Gastrocnemius medialis (tissue), 4 donors: ENCODE measurements at regions not wholly inside any gene's neighbourhood (a gene's known extent, or its start where the extent isn't known, plus 50 kb on each side); places are given as distances from the start of the nearest gene placed in this dataset.

ENCODE experiments used
- ATAC-seq, 2 donors: fragments of 150-250 bp; one replicate each; pipeline ENCODE4 v1.9.1; 2016
- DNase-seq, 2 donors: peaks; one replicate each; pipeline ENCODE4 v3.0.0-alpha.2; 2019
- H3K27ac ChIP-seq, 4 donors: fragments of 200-600 bp; sonication (generic); 1 replicate in 1 of 4; 2 replicates in 3 of 4; pipeline ENCODE4 v1.5.1; 2016 to 2018; ENCODE audit warnings: mild to moderate bottlenecking in 2 of 4, moderate library complexity in 1 of 4
- H3K27me3 ChIP-seq, 3 donors: fragments of 200-600 bp; sonication (generic) in 2 of 3; 1 replicate in 1 of 3; 2 replicates in 2 of 3; pipeline versions ENCODE4 v1.5.1 to v1.6.0; 2016 to 2019; ENCODE audit warnings: mild to moderate bottlenecking in 1 of 3, moderate library complexity in 1 of 3
- H3K36me3 ChIP-seq, 2 donors: fragments of 200-600 bp; sonication (generic) in 1 of 2; one replicate each; pipeline ENCODE4 v1.5.1; 2017 to 2018
- H3K4me1 ChIP-seq, 2 donors: fragments of 200-600 bp; sonication (generic) in 1 of 2; one replicate each; pipeline ENCODE4 v1.5.1; 2016 to 2017; ENCODE audit warnings: mild to moderate bottlenecking in 2 of 2
- H3K4me3 ChIP-seq, 4 donors: fragments of 200-600 bp; sonication (generic) in 3 of 4; 1 replicate in 1 of 4; 2 replicates in 3 of 4; pipeline ENCODE4 v1.5.1; 2016 to 2019; ENCODE audit warnings: mild to moderate bottlenecking in 2 of 4
- H3K9me3 ChIP-seq, 3 donors: fragments of 200-600 bp; sonication (generic) in 2 of 3; 1 replicate in 1 of 3; 2 replicates in 2 of 3; pipeline ENCODE4 v1.5.1; 2016 to 2019
- POLR2A ChIP-seq, 2 donors: fragments of 450-650 bp; IDR thresholded peaks; one replicate each; pipeline ENCODE4 v1.6.1; 2017; ENCODE audit warnings: antibody characterized with exemption in 2 of 2, mild to moderate bottlenecking in 2 of 2, moderate library complexity in 2 of 2
- in situ Hi-C, 4 donors: fragments of 200-750 bp; cut with MboI; loops; one replicate each; pipeline versions ENCODE4 v1.15.0 to v1.8.0; 2017; ENCODE audit warnings: low sequenced_read_pairs in 4 of 4
- intact Hi-C: fragments of 100-400 bp; cut with DNase I; formaldehyde crosslinking; loops from one replicate; pipeline ENCODE4 v1.15.1; 2023; ENCODE audit warnings: low total_unique reads
- TF ChIP-seq, protein P1 (sequence below), 5 experiments: fragments of 450-650 bp in 3 of 5; fragments of 200-600 bp in 2 of 5; sonication (generic) in 2 of 5; IDR thresholded peaks in 4 of 5; conservative IDR thresholded peaks in 1 of 5; 1 replicate in 4 of 5; 2 replicates in 1 of 5; pipeline ENCODE4 v1.5.1; 2016 to 2019; ENCODE audit warnings: antibody characterized with exemption in 5 of 5, mild to moderate bottlenecking in 3 of 5, moderate library complexity in 3 of 5

DNA sequence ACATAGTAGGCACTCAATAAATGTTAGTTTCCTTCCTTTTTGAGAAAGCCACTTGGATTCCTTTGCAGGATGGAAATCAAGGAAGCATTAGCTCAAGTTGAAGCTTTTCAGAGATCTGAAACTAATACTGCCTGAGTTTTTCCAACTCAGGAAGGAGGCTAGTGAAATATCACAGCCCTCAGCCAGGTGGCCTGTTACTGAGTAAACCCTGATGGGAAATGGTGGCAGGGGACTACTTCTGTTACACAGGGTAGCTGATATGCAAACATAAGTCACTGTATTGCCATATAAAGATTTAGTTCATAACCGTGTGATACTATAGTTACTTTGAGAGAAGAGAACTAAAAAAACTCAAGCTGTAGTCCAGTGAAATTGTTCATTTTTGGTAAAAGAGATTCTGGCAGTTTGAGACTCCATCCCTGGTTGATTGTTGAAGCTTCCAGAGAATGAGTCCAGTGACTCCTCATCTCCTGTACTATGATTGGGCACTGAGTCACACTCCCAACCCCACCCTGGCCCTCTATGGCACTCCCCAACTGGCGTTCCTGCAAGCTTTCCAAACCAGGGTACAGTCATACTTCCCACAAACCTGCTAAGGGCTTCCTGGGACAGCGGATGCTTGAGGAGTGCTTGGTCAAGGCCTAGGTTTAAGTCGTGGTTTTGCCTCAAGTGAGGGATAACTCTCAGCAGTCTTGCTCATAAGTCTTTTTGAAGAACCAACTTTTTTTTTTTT lies 81.8 kb downstream of the MID1IP1 start:
- H3K4me3 ChIP-seq: no peak overlapping the region
- in situ Hi-C loops: no loop called here
- peak in 1 of 2 donors; percentile 16 for DNase-seq
- no peak for TF ChIP-seq POLR2A (IDR thresholded peaks at IDR 0.05)
- H3K4me1 ChIP-seq: peaks cover 5 to 16% of the 10 kb centered on the region in 2 donors
- no peaks in the 10 kb centered on the region for H3K9me3 ChIP-seq
- no peaks in the 10 kb centered on the region for H3K27me3 ChIP-seq
- intact Hi-C loops: no loop called here
- H3K36me3 ChIP-seq: no peaks in the 10 kb centered on the region
- ATAC-seq: peak; percentile 15 to 64
- H3K27ac ChIP-seq: peak overlapping the region in 1 of 4 donors; percentile 19

DNA sequence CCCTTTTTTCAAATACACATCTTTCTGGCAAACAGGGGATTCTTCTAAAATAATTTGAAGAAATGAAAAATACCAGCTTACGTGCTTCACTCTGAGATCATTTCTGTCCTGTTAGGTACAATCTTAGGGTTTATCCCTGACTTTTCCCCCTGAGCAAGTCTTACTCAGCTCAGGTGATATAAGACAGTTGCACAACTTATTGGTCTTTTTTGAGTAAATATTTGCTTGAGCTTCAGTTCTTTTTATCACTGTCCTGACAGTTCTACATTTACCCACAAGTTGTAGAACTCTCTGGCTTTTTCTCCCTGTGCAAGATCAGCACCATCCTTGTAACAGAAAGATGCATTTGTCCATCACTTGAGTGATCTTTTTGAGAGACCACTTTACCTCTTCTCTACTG lies 84.9 kb downstream of the MID1IP1 start:
- no peak for DNase-seq
- H3K27me3 ChIP-seq: peaks cover 0 to 3% (median 0%) of the 10 kb centered on the region in 3 donors
- H3K4me1 ChIP-seq: peaks cover 0 to under 1% of the 10 kb centered on the region in 2 donors
- TF ChIP-seq POLR2A (IDR thresholded peaks at IDR 0.05): no peak
- TF ChIP-seq, protein P1, sequence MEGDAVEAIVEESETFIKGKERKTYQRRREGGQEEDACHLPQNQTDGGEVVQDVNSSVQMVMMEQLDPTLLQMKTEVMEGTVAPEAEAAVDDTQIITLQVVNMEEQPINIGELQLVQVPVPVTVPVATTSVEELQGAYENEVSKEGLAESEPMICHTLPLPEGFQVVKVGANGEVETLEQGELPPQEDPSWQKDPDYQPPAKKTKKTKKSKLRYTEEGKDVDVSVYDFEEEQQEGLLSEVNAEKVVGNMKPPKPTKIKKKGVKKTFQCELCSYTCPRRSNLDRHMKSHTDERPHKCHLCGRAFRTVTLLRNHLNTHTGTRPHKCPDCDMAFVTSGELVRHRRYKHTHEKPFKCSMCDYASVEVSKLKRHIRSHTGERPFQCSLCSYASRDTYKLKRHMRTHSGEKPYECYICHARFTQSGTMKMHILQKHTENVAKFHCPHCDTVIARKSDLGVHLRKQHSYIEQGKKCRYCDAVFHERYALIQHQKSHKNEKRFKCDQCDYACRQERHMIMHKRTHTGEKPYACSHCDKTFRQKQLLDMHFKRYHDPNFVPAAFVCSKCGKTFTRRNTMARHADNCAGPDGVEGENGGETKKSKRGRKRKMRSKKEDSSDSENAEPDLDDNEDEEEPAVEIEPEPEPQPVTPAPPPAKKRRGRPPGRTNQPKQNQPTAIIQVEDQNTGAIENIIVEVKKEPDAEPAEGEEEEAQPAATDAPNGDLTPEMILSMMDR (IDR thresholded peaks at IDR 0.05 in 4 of 5, conservative IDR thresholded peaks at IDR 0.05 in 1 of 5): no peak
- no peak overlapping the region for H3K4me3 ChIP-seq
- ATAC-seq: no peak
- no peak overlapping the region for H3K27ac ChIP-seq
- in situ Hi-C loops (no loop called here), intact Hi-C loops (no loop called here)
- no peaks in the 10 kb centered on the region for H3K9me3 ChIP-seq
- H3K36me3 ChIP-seq: no peaks in the 10 kb centered on the region

DNA sequence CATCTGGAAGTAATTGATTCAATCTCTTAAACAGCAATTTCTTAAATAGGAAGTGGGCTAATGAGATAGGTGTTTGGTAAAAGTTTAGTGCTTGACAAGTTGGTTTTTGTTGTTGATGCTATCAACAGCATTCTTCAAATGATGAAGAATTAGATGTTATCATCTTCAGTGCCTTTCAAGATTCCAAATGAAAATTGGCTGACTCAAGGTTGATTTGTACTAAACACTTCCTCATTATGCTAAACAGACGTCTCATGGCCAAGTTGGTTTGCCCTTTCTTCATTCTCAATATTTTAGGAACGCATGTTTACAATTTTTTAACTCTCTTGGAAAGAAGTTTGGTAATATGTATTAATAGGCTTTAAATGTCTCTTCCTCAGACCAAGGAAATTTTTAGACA lies 86.0 kb downstream of the MID1IP1 start:
- Histone ChIP-seq H3K4me3 (no peak overlapping the region), H3K36me3 (no peaks in the 10 kb centered on the region), H3K9me3 (no peaks in the 10 kb centered on the region), H3K4me1 (no peaks in the 10 kb centered on the region), H3K27ac (no peak overlapping the region), H3K27me3 (peaks cover 0 to 3% (median 0%) of the 10 kb centered on the region in 3 donors)
- intact Hi-C loops (no loop called here), in situ Hi-C loops (no loop called here)
- TF ChIP-seq POLR2A (IDR thresholded peaks at IDR 0.05): no peak
- TF ChIP-seq, protein P1 (IDR thresholded peaks at IDR 0.05 in 4 of 5, conservative IDR thresholded peaks at IDR 0.05 in 1 of 5): no peak
- DNase-seq: no peak
- no peak for ATAC-seq

DNA sequence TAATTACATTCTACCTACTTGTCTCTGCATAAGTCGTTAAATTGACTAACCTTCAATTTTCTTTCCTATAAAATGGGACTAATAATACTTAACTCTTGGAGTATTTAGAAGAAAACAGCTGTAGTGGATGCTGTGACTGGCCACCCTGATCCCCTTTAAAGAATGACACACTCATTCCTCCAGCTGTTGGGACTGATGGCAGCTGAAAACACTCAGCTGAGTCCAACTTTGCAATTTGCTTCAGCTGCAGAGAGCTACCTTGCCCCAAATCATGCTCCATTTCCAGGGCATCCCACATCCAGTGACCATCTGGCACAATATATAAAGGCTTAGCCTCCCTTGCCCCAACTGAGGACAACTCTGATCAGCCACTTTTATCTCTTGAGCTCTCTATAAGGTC lies 89.1 kb downstream of the MID1IP1 start:
- Histone ChIP-seq H3K27me3 (peaks cover 0 to 3% (median 0%) of the 10 kb centered on the region in 3 donors), H3K4me1 (no peaks in the 10 kb centered on the region), H3K27ac (no peak overlapping the region), H3K4me3 (no peak overlapping the region), H3K36me3 (no peaks in the 10 kb centered on the region), H3K9me3 (no peaks in the 10 kb centered on the region)
- no peak for TF ChIP-seq POLR2A (IDR thresholded peaks at IDR 0.05)
- TF ChIP-seq, protein P1 (IDR thresholded peaks at IDR 0.05 in 4 of 5, conservative IDR thresholded peaks at IDR 0.05 in 1 of 5): no peak
- no peak for DNase-seq
- no peak for ATAC-seq
- in situ Hi-C loops (no loop called here), intact Hi-C loops (no loop called here)

DNA sequence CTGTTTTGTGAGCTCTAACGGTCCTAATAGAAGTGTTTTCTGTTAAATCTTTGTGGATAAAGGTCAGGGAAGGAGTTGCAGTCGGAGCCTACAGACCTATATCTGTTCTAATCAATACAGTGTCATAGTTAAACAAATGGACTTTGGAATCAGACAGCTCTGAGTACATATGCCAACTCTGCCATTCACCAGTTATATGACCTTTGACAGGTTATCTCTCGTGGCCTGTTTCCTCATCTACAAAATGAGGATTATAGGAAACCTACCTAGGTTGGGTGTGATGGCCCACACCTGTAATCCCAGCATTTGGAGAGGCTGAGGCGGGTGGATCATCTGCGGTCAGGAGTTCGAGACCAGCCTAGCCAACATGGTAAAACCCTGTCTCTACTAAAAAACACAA lies 89.7 kb downstream of the MID1IP1 start:
- in situ Hi-C loops (no loop called here), intact Hi-C loops (no loop called here)
- TF ChIP-seq, protein P1 (IDR thresholded peaks at IDR 0.05 in 4 of 5, conservative IDR thresholded peaks at IDR 0.05 in 1 of 5): no peak
- no peak for TF ChIP-seq POLR2A (IDR thresholded peaks at IDR 0.05)
- Histone ChIP-seq H3K27ac (no peak overlapping the region), H3K36me3 (no peaks in the 10 kb centered on the region), H3K4me1 (no peaks in the 10 kb centered on the region), H3K9me3 (no peaks in the 10 kb centered on the region), H3K4me3 (no peak overlapping the region), H3K27me3 (peaks cover 0 to 3% (median 0%) of the 10 kb centered on the region in 3 donors)
- ATAC-seq: no peak
- DNase-seq: no peak
